Keratinocyte (primary cell): ENCODE measurements at regions not wholly inside any gene's neighbourhood (a gene's known extent, or its start where the extent isn't known, plus 50 kb on each side); places are given as distances from the start of the nearest gene placed in this dataset.

Experiments
- DNase-seq: peaks from one replicate; pipeline ENCODE4 v3.0.0-alpha.2; 2011; ENCODE audit warnings: low read depth, missing footprints, low spot score
- FAIRE-seq: peaks from 2 replicates; lab custom pipeline; 2011; peaks lifted over from hg19 to GRCh38; lab: Jason Lieb, UNC
- H2AFZ ChIP-seq: 2 replicates; pipeline ENCODE4 v1.6.0; 2012; ENCODE audit warnings: low read length, control low read depth, inconsistent platforms; ENCODE audit not compliant: control insufficient read depth
- H3K27ac ChIP-seq: 2 replicates; pipeline ENCODE4 v1.5.1; 2011; ENCODE audit warnings: low read length; ENCODE audit not compliant: control insufficient read depth, insufficient read depth
- H3K27me3 ChIP-seq: 3 replicates; pipeline ENCODE4 v1.6.0; 2011; ENCODE audit warnings: low read length; ENCODE audit not compliant: control insufficient read depth, insufficient read depth; ENCODE audit errors: extremely low read depth
- H3K36me3 ChIP-seq, 2 experiments: 2 replicates in 1 of 2; 3 replicates in 1 of 2; pipeline ENCODE4 v1.5.1; 2011; ENCODE audit warnings: low read length in 2 of 2, mild to moderate bottlenecking in 1 of 2; ENCODE audit not compliant: control insufficient read depth in 2 of 2, insufficient read depth in 2 of 2; ENCODE audit errors: extremely low read depth in 1 of 2
- H3K4me1 ChIP-seq: 3 replicates; pipeline ENCODE4 v1.5.1; 2011; ENCODE audit warnings: low read length; ENCODE audit not compliant: control insufficient read depth, insufficient read depth; ENCODE audit errors: extremely low read depth
- H3K4me2 ChIP-seq: 3 replicates; pipeline ENCODE4 v1.6.0; 2011; ENCODE audit warnings: low read depth, low read length; ENCODE audit not compliant: control insufficient read depth, insufficient read depth; ENCODE audit errors: extremely low read depth
- H3K4me3 ChIP-seq, 3 experiments: fragments of 200-600 bp in 1 of 3; sonication (generic) in 1 of 3; 2 replicates in 2 of 3; 3 replicates in 1 of 3; pipeline ENCODE4 v1.5.1; 2011 to 2016; ENCODE audit warnings: low read length in 3 of 3, mild to moderate bottlenecking in 3 of 3, control low read depth in 2 of 3, inconsistent platforms in 1 of 3, low read depth in 1 of 3, mixed read lengths in 1 of 3, mixed run types in 1 of 3, moderate library complexity in 1 of 3; ENCODE audit not compliant: control insufficient read depth in 2 of 3, insufficient read depth in 2 of 3; ENCODE audit errors: extremely low read depth in 1 of 3
- H3K79me2 ChIP-seq: 2 replicates; pipeline ENCODE4 v1.6.0; 2012; ENCODE audit warnings: low read length; ENCODE audit not compliant: control insufficient read depth, insufficient read depth
- H3K9ac ChIP-seq: 3 replicates; pipeline ENCODE4 v1.6.0; 2011; ENCODE audit warnings: low read length; ENCODE audit not compliant: control insufficient read depth, insufficient read depth; ENCODE audit errors: extremely low read depth
- H3K9me1 ChIP-seq: 3 replicates; pipeline ENCODE4 v1.6.0; 2011; ENCODE audit warnings: low read length; ENCODE audit not compliant: control insufficient read depth, insufficient read depth; ENCODE audit errors: extremely low read depth
- H3K9me3 ChIP-seq: 2 replicates; pipeline ENCODE4 v1.5.1; 2012; ENCODE audit warnings: low read depth, low read length; ENCODE audit not compliant: control insufficient read depth
- H4K20me1 ChIP-seq: 3 replicates; pipeline ENCODE4 v1.6.0; 2011; ENCODE audit warnings: low read length; ENCODE audit not compliant: control insufficient read depth, insufficient read depth; ENCODE audit errors: extremely low read depth
- EZH2 ChIP-seq: IDR thresholded peaks from one replicate; pipeline ENCODE4 v1.6.1; 2012; ENCODE audit warnings: inconsistent platforms, mild to moderate bottlenecking, low read length, moderate library complexity
- dilution Hi-C: fragments of 300-500 bp; cut with MboI; formaldehyde crosslinking; loops from one replicate; pipeline ENCODE4 v1.7.0; 2020; ENCODE audit warnings: low sequenced_read_pairs; ENCODE audit not compliant: extremely low pct_ligation_motif_present
- TF ChIP-seq, protein P1 (sequence below), 3 experiments: IDR thresholded peaks in 1 of 3; conservative IDR thresholded peaks in 1 of 3; optimal IDR thresholded peaks in 1 of 3; 2 replicates in 2 of 3; 3 replicates in 1 of 3; pipeline versions ENCODE3 to v1.5.1; 2011; ENCODE audit warnings: low read length in 3 of 3, mild to moderate bottlenecking in 3 of 3, moderate library complexity in 2 of 3, control low read depth in 1 of 3, inconsistent platforms in 1 of 3; ENCODE audit not compliant: insufficient read depth in 2 of 3; ENCODE audit errors: extremely low read depth in 1 of 3

DNA sequence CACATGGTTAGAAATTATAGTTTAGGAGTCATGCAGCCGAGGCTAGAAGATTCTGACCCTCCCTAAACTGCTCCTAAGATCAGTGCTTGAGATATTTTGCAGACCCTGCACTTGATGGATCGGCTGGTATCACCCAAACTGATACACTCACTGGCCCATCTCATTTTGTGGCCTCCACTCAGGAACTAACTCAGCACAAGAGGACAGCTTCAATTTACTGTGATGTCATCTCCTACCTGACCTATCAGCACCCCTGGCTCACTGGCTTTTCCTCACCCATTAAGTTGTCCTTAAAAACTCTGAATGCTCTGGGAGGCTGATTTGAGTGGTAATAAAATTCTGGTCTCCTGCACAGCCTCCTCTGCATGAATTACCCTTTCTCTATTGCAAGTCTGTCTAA, 450.9 kb downstream of the PCDH10 start:
- Histone ChIP-seq H3K27ac (no peak overlapping the region), H3K4me2 (no peak overlapping the region), H3K9me1 (no peaks in the 10 kb centered on the region), H3K27me3 (no peaks in the 10 kb centered on the region), H3K9ac (no peak overlapping the region), H3K79me2 (no peaks in the 10 kb centered on the region), H3K36me3 (no peaks in the 10 kb centered on the region), H4K20me1 (no peaks in the 10 kb centered on the region), H3K4me1 (no peaks in the 10 kb centered on the region), H2AFZ (no peak overlapping the region), H3K4me3 (no peak overlapping the region), H3K9me3 (no peaks in the 10 kb centered on the region)
- DNase-seq (no peak), FAIRE-seq (no peak)
- dilution Hi-C loops, result no loop called here
- TF ChIP-seq EZH2, result no peak
- TF ChIP-seq, protein P1, sequence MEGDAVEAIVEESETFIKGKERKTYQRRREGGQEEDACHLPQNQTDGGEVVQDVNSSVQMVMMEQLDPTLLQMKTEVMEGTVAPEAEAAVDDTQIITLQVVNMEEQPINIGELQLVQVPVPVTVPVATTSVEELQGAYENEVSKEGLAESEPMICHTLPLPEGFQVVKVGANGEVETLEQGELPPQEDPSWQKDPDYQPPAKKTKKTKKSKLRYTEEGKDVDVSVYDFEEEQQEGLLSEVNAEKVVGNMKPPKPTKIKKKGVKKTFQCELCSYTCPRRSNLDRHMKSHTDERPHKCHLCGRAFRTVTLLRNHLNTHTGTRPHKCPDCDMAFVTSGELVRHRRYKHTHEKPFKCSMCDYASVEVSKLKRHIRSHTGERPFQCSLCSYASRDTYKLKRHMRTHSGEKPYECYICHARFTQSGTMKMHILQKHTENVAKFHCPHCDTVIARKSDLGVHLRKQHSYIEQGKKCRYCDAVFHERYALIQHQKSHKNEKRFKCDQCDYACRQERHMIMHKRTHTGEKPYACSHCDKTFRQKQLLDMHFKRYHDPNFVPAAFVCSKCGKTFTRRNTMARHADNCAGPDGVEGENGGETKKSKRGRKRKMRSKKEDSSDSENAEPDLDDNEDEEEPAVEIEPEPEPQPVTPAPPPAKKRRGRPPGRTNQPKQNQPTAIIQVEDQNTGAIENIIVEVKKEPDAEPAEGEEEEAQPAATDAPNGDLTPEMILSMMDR (optimal IDR thresholded peaks at IDR 0.05 in 1 of 3, IDR thresholded peaks at IDR 0.05 in 1 of 3, conservative IDR thresholded peaks at IDR 0.05 in 1 of 3; ENCODE audit: extremely low read depth in 1 of 3, insufficient read depth in 2 of 3, low read length in 3 of 3), result no peak

DNA sequence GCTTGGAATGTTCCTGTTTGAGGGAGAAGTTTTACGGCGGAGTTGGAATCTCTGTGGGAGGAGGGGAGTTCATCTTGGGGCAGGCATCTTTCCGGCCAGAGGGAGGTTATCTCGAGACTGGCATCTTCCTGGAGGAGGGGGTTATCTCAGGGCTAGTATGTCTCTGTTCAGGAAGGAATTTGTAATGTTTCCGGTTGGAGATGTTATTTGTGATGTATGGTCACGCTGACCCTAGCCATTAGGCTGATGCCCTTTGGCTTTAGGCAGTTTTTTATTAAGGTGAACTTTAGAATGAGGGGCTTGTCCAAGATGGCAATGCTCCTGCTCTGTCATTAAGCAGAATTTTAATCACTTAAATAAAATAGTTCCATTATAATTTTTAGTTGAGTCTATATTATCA, 449.7 kb downstream of the PCDH10 start:
- Histone ChIP-seq H3K27me3 (no peaks in the 10 kb centered on the region), H3K9me3 (no peaks in the 10 kb centered on the region), H3K79me2 (no peaks in the 10 kb centered on the region), H3K27ac (no peak overlapping the region), H3K9ac (no peak overlapping the region), H4K20me1 (no peaks in the 10 kb centered on the region), H3K9me1 (no peaks in the 10 kb centered on the region), H3K36me3 (no peaks in the 10 kb centered on the region), H3K4me2 (no peak overlapping the region), H2AFZ (no peak overlapping the region), H3K4me3 (no peak overlapping the region), H3K4me1 (no peaks in the 10 kb centered on the region)
- dilution Hi-C loops, result no loop called here
- no peak for FAIRE-seq
- DNase-seq, result no peak
- TF ChIP-seq, protein P1 (optimal IDR thresholded peaks at IDR 0.05 in 1 of 3, IDR thresholded peaks at IDR 0.05 in 1 of 3, conservative IDR thresholded peaks at IDR 0.05 in 1 of 3; ENCODE audit: extremely low read depth in 1 of 3, insufficient read depth in 2 of 3, low read length in 3 of 3), result no peak
- TF ChIP-seq EZH2, result no peak
